Natural killer cell (primary cell): ENCODE measurements at regions not wholly inside any gene's neighbourhood (a gene's known extent, or its start where the extent isn't known, plus 50 kb on each side); places are given as distances from the start of the nearest gene placed in this dataset.

Experiments used
- ATAC-seq, 3 donors: fragments of 150-1000 bp in 2 of 3; fragments of 200-7000 bp in 1 of 3; cut with Tn5 transposase; 1 replicate in 1 of 3; 2 replicates in 2 of 3; pipeline ENCODE4 v1.10.0; 2021; ENCODE audit warnings: mild to moderate bottlenecking in 2 of 3, moderate library complexity in 2 of 3
- DNase-seq, 2 donors: peaks; one replicate each; pipeline versions ENCODE4 v3.0.0 to v3.0.0-alpha.2; 2013 to 2021; ENCODE audit warnings: mixed read lengths in 1 of 2
- H3K27ac ChIP-seq: one replicate; pipeline ENCODE4 v1.5.1; 2013; ENCODE audit warnings: mild to moderate bottlenecking, low read length
- H3K27me3 ChIP-seq: one replicate; pipeline ENCODE4 v1.6.1; 2013; ENCODE audit warnings: low read length; ENCODE audit not compliant: control insufficient read depth, insufficient read depth
- H3K36me3 ChIP-seq: one replicate; pipeline ENCODE4 v1.6.1; 2013; ENCODE audit warnings: low read length; ENCODE audit not compliant: control insufficient read depth, insufficient read depth
- H3K4me1 ChIP-seq: one replicate; pipeline ENCODE4 v1.6.1; 2013; ENCODE audit warnings: low read length; ENCODE audit not compliant: control insufficient read depth, insufficient read depth
- H3K4me3 ChIP-seq: one replicate; pipeline ENCODE4 v1.5.1; 2013; ENCODE audit warnings: low read length
- H3K9me3 ChIP-seq: one replicate; pipeline ENCODE4 v1.6.1; 2013; ENCODE audit warnings: low read length; ENCODE audit not compliant: control insufficient read depth, insufficient read depth
- H3K27ac Mint-ChIP-seq, 2 donors: one replicate each; pipeline ENCODE4 v1.8.0; 2022; ENCODE audit warnings: mild to moderate bottlenecking in 2 of 2, mixed read lengths in 2 of 2, moderate library complexity in 1 of 2
- H3K27me3 Mint-ChIP-seq, 2 donors: one replicate each; pipeline ENCODE4 v1.8.0; 2022; ENCODE audit warnings: low read depth in 2 of 2, mixed read lengths in 2 of 2
- H3K36me3 Mint-ChIP-seq: one replicate; pipeline ENCODE4 v1.8.0; 2022; ENCODE audit warnings: mixed read lengths
- H3K4me1 Mint-ChIP-seq, 2 donors: one replicate each; pipeline ENCODE4 v1.8.0; 2022; ENCODE audit warnings: mixed read lengths in 2 of 2
- H3K4me3 Mint-ChIP-seq: one replicate; pipeline ENCODE4 v1.8.0; 2022; ENCODE audit warnings: mild to moderate bottlenecking, moderate library complexity, mixed read lengths
- H3K9me3 Mint-ChIP-seq, 2 donors: one replicate each; pipeline ENCODE4 v1.8.0; 2022; ENCODE audit warnings: mixed read lengths in 2 of 2
- CTCF ChIP-seq: fragments of 200-600 bp; IDR thresholded peaks from one replicate; pipeline ENCODE4 v1.8.0; 2022; ENCODE audit warnings: antibody characterized with exemption
- WGBS: methylation state at CpG from one replicate; pipeline ENCODE4 v1.1.7; 2013; ENCODE audit warnings: missing lambda C conversion rate; ENCODE audit not compliant: insufficient coverage; 5-methylcytosine and 5-hydroxymethylcytosine counted together
- intact Hi-C: fragments of 100-400 bp; cut with micrococcal nuclease; formaldehyde crosslinking; loops from one replicate; pipeline ENCODE4 v1.14.2; 2022

GRCh38 chr4:115310641-115311040 lies 197.2 kb upstream of the NDST4 start:
- Mint-ChIP-seq H3K36me3 (no peaks in the 10 kb centered on the region), H3K4me1 (peaks cover 14 to 17% of the 10 kb centered on the region in 2 donors), H3K9me3 (no peaks in the 10 kb centered on the region), H3K27ac (no peak overlapping the region), H3K27me3 (no peaks in the 10 kb centered on the region), H3K4me3 (no peak overlapping the region)
- Histone ChIP-seq H3K4me1 (no peaks in the 10 kb centered on the region), H3K27ac (no peak overlapping the region), H3K9me3 (no peaks in the 10 kb centered on the region), H3K4me3 (no peak overlapping the region), H3K27me3 (no peaks in the 10 kb centered on the region), H3K36me3 (no peaks in the 10 kb centered on the region)
- WGBS = 93% methylated on average over 2 of the region's 2 CpGs
- ATAC-seq = no peak
- DNase-seq = no peak
- intact Hi-C loops = no loop called here
- TF ChIP-seq CTCF = no peak

GRCh38 chr4:115294717-115295116 lies 181.3 kb upstream of the NDST4 start:
- intact Hi-C loops = no loop called here
- no peaks in the 10 kb centered on the region for H3K9me3 Mint-ChIP-seq
- no peak overlapping the region for H3K4me3 ChIP-seq
- TF ChIP-seq CTCF = no peak
- peaks cover 7 to 9% of the 10 kb centered on the region in 2 donors for H3K4me1 Mint-ChIP-seq
- no peak overlapping the region for H3K27ac Mint-ChIP-seq
- H3K9me3 ChIP-seq = no peaks in the 10 kb centered on the region
- no peaks in the 10 kb centered on the region for H3K36me3 ChIP-seq
- no peaks in the 10 kb centered on the region for H3K4me1 ChIP-seq
- no CpG with 5 or more reads among the region's 1 CpG for WGBS
- H3K27me3 ChIP-seq = no peaks in the 10 kb centered on the region
- no peaks in the 10 kb centered on the region for H3K27me3 Mint-ChIP-seq
- DNase-seq = no peak
- no peak for ATAC-seq
- H3K4me3 Mint-ChIP-seq = no peak overlapping the region
- no peak overlapping the region for H3K27ac ChIP-seq
- no peaks in the 10 kb centered on the region for H3K36me3 Mint-ChIP-seq

GRCh38 chr4:115293093-115293462 lies 179.7 kb upstream of the NDST4 start:
- H3K9me3 Mint-ChIP-seq = no peaks in the 10 kb centered on the region
- TF ChIP-seq CTCF = no peak
- no peaks in the 10 kb centered on the region for H3K27me3 Mint-ChIP-seq
- intact Hi-C loops = no loop called here
- no peak for ATAC-seq
- no peaks in the 10 kb centered on the region for H3K9me3 ChIP-seq
- peaks cover 7 to 9% of the 10 kb centered on the region in 2 donors for H3K4me1 Mint-ChIP-seq
- no peak overlapping the region for H3K4me3 Mint-ChIP-seq
- no peaks in the 10 kb centered on the region for H3K36me3 Mint-ChIP-seq
- H3K4me3 ChIP-seq = no peak overlapping the region
- H3K27me3 ChIP-seq = no peaks in the 10 kb centered on the region
- no peaks in the 10 kb centered on the region for H3K36me3 ChIP-seq
- no peak overlapping the region for H3K27ac Mint-ChIP-seq
- H3K27ac ChIP-seq = no peak overlapping the region
- DNase-seq = no peak
- no peaks in the 10 kb centered on the region for H3K4me1 ChIP-seq
- 100% methylated on average over 1 of the region's 1 CpG for WGBS

GRCh38 chr4:115292320-115293092 lies 179.1 kb upstream of the NDST4 start:
- DNase-seq (no peak), ATAC-seq (peak in 1 of 3 donors; percentile 34)
- peak overlapping the region; percentile 28 for H3K4me3 Mint-ChIP-seq

More at GRCh38 chr4:115292320-115293092, 179.1 kb upstream of the NDST4 start:
- H3K27ac ChIP-seq = no peak overlapping the region
- H3K27ac Mint-ChIP-seq = no peak overlapping the region
- WGBS = 17% methylated on average over 1 of the region's 2 CpGs
- no peaks in the 10 kb centered on the region for H3K9me3 ChIP-seq
- H3K27me3 ChIP-seq = no peaks in the 10 kb centered on the region
- no peaks in the 10 kb centered on the region for H3K4me1 ChIP-seq
- H3K36me3 Mint-ChIP-seq = no peaks in the 10 kb centered on the region
- TF ChIP-seq CTCF = no peak
- H3K27me3 Mint-ChIP-seq = no peaks in the 10 kb centered on the region
- peaks cover 7 to 9% of the 10 kb centered on the region in 2 donors for H3K4me1 Mint-ChIP-seq
- no peaks in the 10 kb centered on the region for H3K36me3 ChIP-seq
- no peaks in the 10 kb centered on the region for H3K9me3 Mint-ChIP-seq
- no peak overlapping the region for H3K4me3 ChIP-seq
- intact Hi-C loops = no loop called here
